PC-3 (cell line): ENCODE measurements at regions not wholly inside any gene's neighbourhood (a gene's known extent, or its start where the extent isn't known, plus 50 kb on each side); places are given as distances from the start of the nearest gene placed in this dataset.

Source experiments
- ATAC-seq: fragments of 200-7000 bp; cut with Tn5 transposase; 2 replicates; pipeline ENCODE4 v1.9.1; 2020; ENCODE audit warnings: mild to moderate bottlenecking, moderate library complexity
- BruUV-seq: library from RNA; stranded (reverse); fragments of 400-500 nt; replicated peaks from 2 replicates; lab custom pipeline; 2021; lab: Mats Ljungman, UMichigan
- CTCF ChIA-PET: fragments of 300-600 bp; sonication (Branson Sonifier 250); formaldehyde crosslinking; loops from one replicate; lab custom pipeline; 2022; ENCODE audit warnings: antibody characterized with exemption; lab: Charles Lee
- POLR2A ChIA-PET: fragments of 300-600 bp; sonication (Branson Sonifier 250); formaldehyde crosslinking; loops from one replicate; lab custom pipeline; 2022; ENCODE audit warnings: antibody characterized with exemption; ENCODE audit not compliant: unreplicated experiment; lab: Charles Lee
- DNase-seq: peaks from one replicate; pipeline ENCODE4 v3.0.0-alpha.2; 2015
- H2AFZ ChIP-seq: fragments of 300-600 bp; sonication (generic); 2 replicates; pipeline ENCODE4 v1.6.0; 2016; ENCODE audit warnings: antibody characterized with exemption, low read length
- H3F3A ChIP-seq: fragments of 300-600 bp; sonication (generic); one replicate; pipeline ENCODE4 v1.6.0; 2017; ENCODE audit warnings: antibody characterized with exemption, low read length, control low read depth, mild to moderate bottlenecking; ENCODE audit not compliant: unreplicated experiment
- H3K27ac ChIP-seq: fragments of 300-600 bp; sonication (generic); 2 replicates; pipeline ENCODE4 v1.5.1; 2016; ENCODE audit warnings: mild to moderate bottlenecking, low read length
- H3K27me3 ChIP-seq: fragments of 300-600 bp; sonication (generic); 2 replicates; pipeline ENCODE4 v1.6.1; 2016; ENCODE audit warnings: low read length, mixed read lengths
- H3K36me3 ChIP-seq: fragments of 300-600 bp; sonication (generic); 2 replicates; pipeline ENCODE4 v1.6.1; 2016; ENCODE audit warnings: low read depth, mixed run types, low read length, mixed read lengths
- H3K4me1 ChIP-seq: fragments of 300-600 bp; sonication (generic); 2 replicates; pipeline ENCODE4 v1.5.1; 2016; ENCODE audit warnings: low read length; ENCODE audit not compliant: insufficient read depth
- H3K4me2 ChIP-seq: fragments of 300-600 bp; sonication (generic); 2 replicates; pipeline ENCODE4 v1.6.0; 2016; ENCODE audit warnings: low read length
- H3K4me3 ChIP-seq: fragments of 300-600 bp; sonication (generic); 2 replicates; pipeline ENCODE4 v1.5.1; 2016; ENCODE audit warnings: mild to moderate bottlenecking, low read length, mixed read lengths
- H3K79me2 ChIP-seq: fragments of 300-600 bp; sonication (generic); 2 replicates; pipeline ENCODE4 v1.6.1; 2017; ENCODE audit warnings: low read length, mixed read lengths
- H3K9ac ChIP-seq: fragments of 300-600 bp; sonication (generic); 2 replicates; pipeline ENCODE4 v1.6.0; 2016; ENCODE audit warnings: mild to moderate bottlenecking, low read length
- H3K9me2 ChIP-seq: fragments of 300-600 bp; sonication (generic); replicated peaks from 2 replicates; pipeline ENCODE4 v1.6.1; 2016; ENCODE audit warnings: mixed run types, low read length, mixed read lengths
- H3K9me3 ChIP-seq: fragments of 300-600 bp; sonication (generic); 2 replicates; pipeline ENCODE4 v1.6.1; 2016; ENCODE audit warnings: low read length, mixed read lengths
- H4K20me1 ChIP-seq: fragments of 300-600 bp; sonication (generic); 2 replicates; pipeline ENCODE4 v1.6.1; 2016; ENCODE audit warnings: low read length, mixed read lengths
- EZH2 ChIP-seq: fragments of 300-600 bp; sonication (generic); IDR thresholded peaks from one replicate; pipeline ENCODE4 v1.6.1; 2017; ENCODE audit warnings: antibody characterized with exemption, mild to moderate bottlenecking, low read length; ENCODE audit not compliant: unreplicated experiment
- EZH2phosphoT487 ChIP-seq: fragments of 300-600 bp; sonication (generic); IDR thresholded peaks from 2 replicates; pipeline ENCODE4 v1.6.1; 2018; ENCODE audit warnings: mild to moderate bottlenecking, antibody characterized with exemption, low read length, borderline replicate concordance
- intact Hi-C: fragments of 100-400 bp; cut with micrococcal nuclease; formaldehyde crosslinking; loops from 2 replicates; pipeline ENCODE4 v1.9.0; 2023
- TF ChIP-seq, protein P1 (sequence below): fragments of 300-600 bp; sonication (generic); conservative IDR thresholded peaks from 2 replicates; pipeline ENCODE4 v1.5.1; 2017; ENCODE audit warnings: antibody characterized with exemption, low read depth, mild to moderate bottlenecking, low read length

DNA sequence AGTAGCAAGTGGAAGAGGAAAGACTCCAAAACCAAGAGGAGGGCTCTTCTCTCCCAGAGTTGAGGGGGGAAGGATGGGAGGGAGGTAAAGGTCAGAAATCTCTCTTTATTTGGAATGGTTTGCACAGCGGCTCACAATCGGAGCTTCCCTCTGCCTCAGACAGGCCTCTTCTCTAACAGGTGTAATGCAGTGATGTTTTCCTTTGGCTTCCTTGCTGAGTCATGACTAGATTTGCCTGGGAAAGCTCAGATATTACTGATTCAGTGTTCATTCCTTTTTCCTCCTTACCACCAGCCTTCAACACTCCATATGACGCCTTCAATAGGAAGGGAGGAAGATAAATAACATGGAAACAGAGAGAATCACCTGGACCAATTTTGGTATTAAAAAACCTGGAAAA, 136.6 kb downstream of the RNF152 start:
- CTCF ChIA-PET: no interaction called here
- no peaks in the 10 kb centered on the region for H3K36me3 ChIP-seq

GRCh38 chr18:61755555-61755954, 137.3 kb downstream of the RNF152 start:
- POLR2A ChIA-PET: no interaction called here
- intact Hi-C loops: no loop called here
- no TSS peak for BruUV-seq

More for the DNA sequence above, 136.6 kb downstream of the RNF152 start:
- no peaks in the 10 kb centered on the region for H3F3A ChIP-seq
- TF ChIP-seq EZH2phosphoT487 (no peak), EZH2 (no peak)
- TF ChIP-seq, protein P1, sequence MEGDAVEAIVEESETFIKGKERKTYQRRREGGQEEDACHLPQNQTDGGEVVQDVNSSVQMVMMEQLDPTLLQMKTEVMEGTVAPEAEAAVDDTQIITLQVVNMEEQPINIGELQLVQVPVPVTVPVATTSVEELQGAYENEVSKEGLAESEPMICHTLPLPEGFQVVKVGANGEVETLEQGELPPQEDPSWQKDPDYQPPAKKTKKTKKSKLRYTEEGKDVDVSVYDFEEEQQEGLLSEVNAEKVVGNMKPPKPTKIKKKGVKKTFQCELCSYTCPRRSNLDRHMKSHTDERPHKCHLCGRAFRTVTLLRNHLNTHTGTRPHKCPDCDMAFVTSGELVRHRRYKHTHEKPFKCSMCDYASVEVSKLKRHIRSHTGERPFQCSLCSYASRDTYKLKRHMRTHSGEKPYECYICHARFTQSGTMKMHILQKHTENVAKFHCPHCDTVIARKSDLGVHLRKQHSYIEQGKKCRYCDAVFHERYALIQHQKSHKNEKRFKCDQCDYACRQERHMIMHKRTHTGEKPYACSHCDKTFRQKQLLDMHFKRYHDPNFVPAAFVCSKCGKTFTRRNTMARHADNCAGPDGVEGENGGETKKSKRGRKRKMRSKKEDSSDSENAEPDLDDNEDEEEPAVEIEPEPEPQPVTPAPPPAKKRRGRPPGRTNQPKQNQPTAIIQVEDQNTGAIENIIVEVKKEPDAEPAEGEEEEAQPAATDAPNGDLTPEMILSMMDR: no peak
- intact Hi-C loops: no loop called here
- no peak overlapping the region for H2AFZ ChIP-seq
- H3K27ac ChIP-seq: no peak overlapping the region
- H3K9ac ChIP-seq: no peak overlapping the region
- ATAC-seq (no peak), DNase-seq (no peak)
- no peaks in the 10 kb centered on the region for H3K9me3 ChIP-seq
- H3K4me3 ChIP-seq: no peak overlapping the region
- H3K4me1 ChIP-seq: no peaks in the 10 kb centered on the region
- no peaks in the 10 kb centered on the region for H3K27me3 ChIP-seq
- BruUV-seq: no TSS peak
- POLR2A ChIA-PET: no interaction called here
- no peaks in the 10 kb centered on the region for H3K9me2 ChIP-seq
- no peaks in the 10 kb centered on the region for H4K20me1 ChIP-seq
- H3K79me2 ChIP-seq: no peaks in the 10 kb centered on the region
- H3K4me2 ChIP-seq: no peak overlapping the region

DNA sequence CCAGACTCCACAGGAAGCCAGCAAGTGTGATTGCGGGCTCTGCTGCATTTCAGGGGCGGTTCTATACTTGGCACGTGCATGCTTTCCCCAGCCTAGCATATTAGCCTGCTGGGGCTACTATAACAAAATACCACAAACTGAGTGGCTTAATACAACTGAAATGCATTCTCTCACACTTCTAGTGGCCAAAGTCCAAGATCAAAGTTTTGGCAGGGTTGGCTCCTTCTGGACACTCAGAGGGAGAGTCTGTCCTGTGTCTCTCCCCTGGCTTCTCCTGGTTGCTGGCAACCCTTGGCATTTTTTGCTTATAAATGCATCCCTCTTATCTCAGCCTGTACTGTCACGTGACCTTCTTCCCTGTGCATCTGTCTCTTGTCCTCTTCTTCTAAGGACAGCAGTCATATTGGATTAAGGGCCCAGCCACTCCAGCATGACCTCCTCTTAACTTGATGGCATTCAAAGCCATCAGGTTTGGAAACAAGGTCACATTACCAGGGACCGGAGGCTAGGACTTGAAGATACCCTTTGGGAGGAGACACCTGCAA, 138.7 kb downstream of the RNF152 start:
- Histone ChIP-seq H3K9ac (no peak overlapping the region), H3F3A (no peaks in the 10 kb centered on the region), H3K4me1 (no peaks in the 10 kb centered on the region), H3K79me2 (no peaks in the 10 kb centered on the region), H2AFZ (no peak overlapping the region), H3K4me3 (no peak overlapping the region), H3K9me2 (no peaks in the 10 kb centered on the region), H3K36me3 (no peaks in the 10 kb centered on the region), H3K27ac (no peak overlapping the region), H4K20me1 (no peaks in the 10 kb centered on the region), H3K27me3 (peaks cover 6% of the 10 kb centered on the region; the same call in 1 of the 2 replicates), H3K4me2 (no peak overlapping the region), H3K9me3 (no peaks in the 10 kb centered on the region)
- CTCF ChIA-PET: no interaction called here
- ATAC-seq (no peak), DNase-seq (no peak)
- intact Hi-C loops: no loop called here
- BruUV-seq: no TSS peak
- TF ChIP-seq EZH2: no peak
- TF ChIP-seq, protein P1: no peak
- no peak for TF ChIP-seq EZH2phosphoT487
- POLR2A ChIA-PET: no interaction called here

More at GRCh38 chr18:61755555-61755954, 137.3 kb downstream of the RNF152 start:
- ATAC-seq (no peak), DNase-seq (no peak)
- no peaks in the 10 kb centered on the region for H3F3A ChIP-seq
- no peak overlapping the region for H2AFZ ChIP-seq
- no peaks in the 10 kb centered on the region for H3K79me2 ChIP-seq
- no peaks in the 10 kb centered on the region for H4K20me1 ChIP-seq
- no peak overlapping the region for H3K4me3 ChIP-seq
- H3K27ac ChIP-seq: no peak overlapping the region
- no peak overlapping the region for H3K9ac ChIP-seq
- no peaks in the 10 kb centered on the region for H3K36me3 ChIP-seq
- H3K27me3 ChIP-seq: no peaks in the 10 kb centered on the region
- no peaks in the 10 kb centered on the region for H3K9me2 ChIP-seq
- TF ChIP-seq, protein P1: no peak
- TF ChIP-seq EZH2 (no peak), EZH2phosphoT487 (no peak)
- no peak overlapping the region for H3K4me2 ChIP-seq
- H3K9me3 ChIP-seq: no peaks in the 10 kb centered on the region
- no peaks in the 10 kb centered on the region for H3K4me1 ChIP-seq
- CTCF ChIA-PET: no interaction called here
